ENCODE measurements at regions not wholly inside any gene's neighbourhood (a gene's known extent, or its start where the extent isn't known, plus 50 kb on each side); places are given as distances from the start of the nearest gene placed in this dataset.
"Not testable (repeated sequence)": the region's sequence is repeated elsewhere in the genome, so short reads cannot be mapped to it uniquely, and the experiment has no call there.

DNA sequence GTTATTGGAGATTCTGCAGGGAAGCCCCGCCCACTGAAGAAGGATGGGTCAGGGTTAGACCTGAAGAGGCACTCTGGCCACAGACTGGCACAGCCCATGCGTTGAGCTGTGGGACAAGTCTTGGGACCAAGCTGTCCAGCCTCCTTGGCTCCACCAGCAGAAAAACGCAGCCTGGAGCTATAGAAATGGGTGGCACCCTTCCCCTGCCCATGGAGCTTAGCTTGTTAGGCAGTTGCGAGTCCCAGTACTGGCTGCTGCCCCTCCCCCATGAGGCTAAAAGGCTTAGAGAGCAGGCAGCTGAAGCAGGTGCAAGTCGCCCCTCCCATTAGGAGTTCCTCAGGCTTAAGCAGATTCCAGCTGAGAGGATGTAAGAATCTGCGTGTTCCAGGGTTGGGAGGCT lies 1124.0 kb upstream of the TMEM132C start:
- DNase-seq, result no peak

DNA sequence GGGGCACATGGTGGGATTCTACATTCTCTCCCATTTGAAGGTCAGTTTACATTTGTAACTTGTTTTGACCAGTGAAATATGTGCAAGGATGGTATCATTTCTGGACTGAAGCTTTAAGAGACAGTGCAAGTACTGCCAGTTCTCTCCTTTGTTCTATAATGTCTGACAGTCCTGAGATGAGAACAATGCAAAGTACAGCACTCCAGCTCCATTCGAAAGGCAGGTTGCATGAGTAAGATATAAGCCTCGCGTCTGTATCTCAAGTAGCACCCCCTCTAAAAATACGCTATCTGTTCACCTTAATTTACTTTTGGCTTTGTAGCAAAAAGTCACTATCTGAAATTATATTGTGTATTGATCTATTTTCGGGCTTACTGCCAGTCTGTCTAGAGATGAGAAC lies 1122.2 kb upstream of the TMEM132C start:
- DNase-seq, result no peak

- DNase-seq, result no peak
Measured at GRCh38 chr12:127145241-127145928, 1121.6 kb upstream of the TMEM132C start.

DNA sequence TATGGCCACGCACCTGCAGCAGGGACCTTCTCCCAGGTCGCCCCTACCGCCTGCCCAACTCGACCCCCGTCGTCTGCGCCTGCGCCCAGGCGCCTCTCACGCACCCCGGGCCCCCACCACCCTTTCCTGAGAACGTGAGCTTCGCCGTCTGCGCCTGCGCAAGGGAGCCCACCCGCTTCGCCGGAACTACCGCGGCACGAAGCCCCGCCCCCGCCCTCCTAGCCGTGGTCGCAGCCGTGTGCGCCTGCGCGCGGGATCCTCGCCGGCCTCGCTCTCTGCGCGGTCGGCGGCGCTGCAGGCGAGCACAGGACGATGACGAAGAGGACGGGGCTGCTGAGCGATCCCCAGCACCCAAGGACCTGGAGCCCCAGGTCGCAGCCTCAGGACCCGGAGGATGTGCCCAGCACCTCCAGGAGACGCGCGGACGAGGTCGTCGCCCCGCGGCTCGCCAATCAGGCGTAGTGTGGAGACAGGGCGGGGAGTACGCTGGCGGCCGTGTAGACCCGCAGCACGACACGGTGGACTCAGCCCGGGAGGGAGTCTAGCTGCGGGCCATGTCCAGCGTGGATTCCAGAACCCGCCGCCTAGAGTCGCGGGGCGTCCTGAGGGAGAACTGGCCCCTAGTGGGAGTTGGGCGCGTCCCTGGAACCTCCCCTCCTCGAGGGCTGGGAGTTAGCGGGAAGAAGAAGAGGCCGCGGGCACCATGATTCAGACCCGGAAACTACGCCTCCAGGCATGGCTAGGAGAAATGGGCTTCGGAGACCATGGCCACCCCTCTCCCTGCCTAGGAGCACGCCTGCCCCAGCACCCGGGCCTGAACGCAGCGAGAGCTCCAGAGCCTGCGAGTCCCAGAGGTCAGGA lies 1120.8 kb upstream of the TMEM132C start:
- DNase-seq, result peak in 56 of 58 donors; percentile 13 to 85 (median 65)

- DNase-seq, result no peak
Measured at GRCh38 chr12:127146991-127147718, 1119.8 kb upstream of the TMEM132C start.

DNA sequence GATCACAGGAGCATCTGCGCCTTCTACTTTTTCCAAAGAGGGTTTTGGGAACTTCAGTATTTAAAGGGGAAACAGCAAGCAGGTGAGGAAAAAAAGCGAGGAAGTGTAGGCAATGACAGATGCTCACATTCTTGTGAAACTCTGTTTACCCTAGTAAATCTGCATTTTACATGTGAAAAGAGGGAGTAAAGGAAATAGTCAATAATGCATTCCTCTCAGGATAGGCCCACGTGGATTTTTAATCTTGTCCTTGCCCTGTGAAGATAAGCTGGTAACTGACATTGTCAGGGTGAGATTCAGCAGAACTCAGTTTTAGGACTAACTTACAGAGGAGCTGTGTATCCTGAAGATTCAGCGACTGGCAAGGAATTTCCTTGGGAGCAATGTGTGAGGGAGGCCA lies 1119.2 kb upstream of the TMEM132C start:
- no peak for DNase-seq

DNA sequence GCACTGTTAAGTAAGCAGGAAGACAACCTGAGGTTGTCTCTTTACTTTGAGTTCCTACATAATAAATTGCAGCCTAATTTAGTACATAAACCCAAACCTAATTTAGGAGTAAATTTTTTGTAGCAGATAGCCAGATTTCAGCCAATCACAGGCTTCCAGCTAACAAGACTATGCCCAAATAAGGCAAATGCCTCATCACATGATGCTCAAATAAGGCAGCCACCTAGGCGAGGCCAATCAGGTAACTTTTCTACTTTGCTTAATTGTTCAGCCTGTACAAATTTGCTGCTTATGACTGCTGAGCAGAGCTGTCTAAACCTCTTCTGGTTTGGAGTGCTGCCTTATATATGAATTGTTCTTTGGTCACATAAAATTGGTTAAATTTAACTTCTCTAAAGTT lies 1118.7 kb upstream of the TMEM132C start:
- no peak for DNase-seq

DNA sequence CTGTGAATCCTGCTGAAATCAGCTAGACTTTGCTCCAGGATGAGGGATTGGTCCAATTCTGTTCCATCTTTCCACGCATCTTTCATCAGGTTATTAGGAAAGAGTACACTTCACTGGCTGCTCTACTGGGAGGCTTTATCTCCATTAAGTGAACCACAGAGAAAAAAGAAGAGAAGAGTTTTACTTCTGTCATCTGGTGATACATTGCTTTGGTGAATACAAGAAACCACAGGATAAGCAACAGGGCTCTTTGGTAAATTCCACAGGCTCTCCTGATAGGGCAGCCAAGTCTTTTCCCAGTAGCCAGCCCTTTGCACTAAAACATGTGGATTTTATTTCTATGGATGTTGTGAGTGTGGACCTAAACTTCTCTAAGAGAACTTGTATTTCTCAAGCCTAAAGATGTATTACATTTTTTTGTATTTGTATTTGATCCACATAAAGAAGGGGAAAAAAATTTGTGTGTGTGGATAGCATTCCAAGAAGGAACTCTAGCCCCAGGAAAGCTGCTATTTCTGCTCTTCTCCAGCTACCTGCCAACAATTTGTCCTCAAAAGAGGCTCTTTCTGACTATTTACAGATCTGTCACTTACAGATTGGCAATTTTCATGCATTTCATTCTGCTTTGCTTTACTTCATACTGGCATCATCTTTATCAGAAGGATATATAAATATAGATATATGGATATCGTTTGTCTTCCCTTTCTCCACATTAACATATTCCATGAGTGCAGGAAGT lies 1117.6 kb upstream of the TMEM132C start:
- DNase-seq, result no peak

DNA sequence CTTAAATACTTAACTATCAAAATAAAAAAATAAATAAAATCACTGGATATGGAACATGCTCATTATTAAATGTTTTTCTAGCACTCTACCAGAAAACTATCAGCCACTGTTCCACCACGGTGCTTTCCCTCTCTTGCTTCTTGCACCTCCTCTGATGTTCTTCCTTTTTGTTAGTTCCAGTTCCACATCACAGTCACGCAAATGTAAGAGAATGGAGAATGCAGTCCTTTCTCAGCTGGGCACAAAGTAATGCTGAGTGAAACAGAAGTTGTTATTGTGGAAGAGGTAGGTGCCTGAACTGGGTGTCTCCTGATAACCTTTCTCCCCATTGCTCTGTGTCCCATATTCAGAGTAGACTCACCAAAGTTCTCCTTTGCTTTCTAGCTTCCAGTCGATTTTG lies 1116.9 kb upstream of the TMEM132C start:
- DNase-seq, result peak in 1 of 58 donors; percentile 7

- DNase-seq, result no peak
Measured at GRCh38 chr12:127150479-127150878, 1116.5 kb upstream of the TMEM132C start.

DNA sequence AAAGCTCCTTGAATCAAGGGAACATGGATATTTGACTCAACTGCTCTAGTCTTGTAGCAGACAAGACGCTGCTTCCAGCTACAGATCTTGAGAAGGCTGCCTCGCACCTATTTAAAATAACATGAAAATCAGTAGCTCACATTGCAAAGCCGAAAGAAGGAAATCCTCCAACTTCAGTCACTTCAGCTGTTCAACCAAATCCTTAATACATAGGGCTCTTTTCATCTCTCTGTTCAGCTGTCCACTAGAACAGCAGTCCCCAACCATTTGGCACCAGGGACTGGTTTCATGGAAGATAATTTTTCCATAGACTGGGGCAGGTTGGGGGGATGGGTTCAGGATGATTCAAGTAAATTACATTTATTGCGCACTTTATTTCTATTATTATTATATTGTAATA lies 1116.0 kb upstream of the TMEM132C start:
- DNase-seq, result no peak

DNA sequence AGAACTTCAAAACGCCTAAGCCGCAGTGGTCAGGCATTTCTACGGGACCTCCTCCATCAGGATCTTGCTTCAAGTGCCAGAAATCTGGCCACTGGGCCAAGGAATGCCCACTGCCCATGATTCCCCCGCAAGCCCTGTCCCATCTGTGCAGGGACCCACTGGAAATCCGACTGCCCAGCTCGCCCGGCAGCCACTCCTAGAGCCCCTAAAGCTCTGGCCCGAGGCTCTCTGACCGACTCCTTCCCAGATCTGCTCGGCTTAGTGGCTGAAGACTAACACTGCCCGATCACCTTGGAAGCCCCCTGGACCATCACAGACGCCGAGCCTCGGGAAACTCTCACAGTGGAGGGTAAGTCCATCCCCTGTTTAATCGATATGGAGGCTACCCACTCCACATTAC lies 1113.0 kb upstream of the TMEM132C start:
- DNase-seq, result no peak

- DNase-seq, result not testable (repeated sequence)
Measured at GRCh38 chr12:127154830-127155229, 1112.1 kb upstream of the TMEM132C start.

GRCh38 chr12:127155935-127156619 lies 1110.9 kb upstream of the TMEM132C start:
- not testable (repeated sequence) for DNase-seq

DNA sequence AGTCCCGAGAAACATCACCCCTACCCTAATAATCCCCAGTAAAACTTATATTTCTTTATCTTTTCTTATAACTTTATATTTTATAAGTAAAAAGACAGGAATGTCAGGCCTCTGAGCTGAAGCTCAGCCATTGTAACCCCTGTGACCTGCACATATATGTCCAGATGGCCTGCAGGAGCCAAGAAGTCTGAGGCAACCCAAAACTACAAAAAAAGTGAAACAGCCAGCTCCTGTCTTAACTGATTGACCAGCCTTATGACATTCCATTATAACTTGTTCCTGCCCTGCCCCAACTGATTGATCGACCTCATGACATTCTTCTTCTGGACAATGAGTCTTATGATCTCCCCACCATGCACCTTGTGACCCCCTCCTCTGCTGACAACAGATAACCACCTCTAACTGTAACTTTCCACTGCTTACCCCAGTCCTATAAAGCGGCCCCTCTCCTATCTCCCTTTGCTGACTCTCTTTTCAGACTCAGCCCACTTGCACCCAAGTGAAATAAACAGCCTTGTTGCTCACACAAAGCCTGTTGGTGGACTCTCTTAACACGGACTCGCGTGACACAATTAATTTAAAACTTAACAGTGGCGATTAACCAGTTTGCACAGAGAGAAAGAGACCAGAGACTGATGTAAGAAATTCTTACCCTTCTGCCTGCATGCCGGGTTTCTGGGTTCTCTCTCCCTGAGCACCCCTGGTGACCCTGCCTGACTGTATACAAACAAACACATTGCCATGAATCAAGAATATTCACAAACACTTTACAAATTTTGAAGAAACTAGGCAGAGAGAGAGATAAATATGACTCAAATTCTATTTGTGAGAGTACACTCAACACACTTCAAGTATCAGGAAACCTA lies 1109.2 kb upstream of the TMEM132C start:
- not testable (repeated sequence) for DNase-seq

- DNase-seq, result no peak
Measured at GRCh38 chr12:127158385-127159061, 1108.4 kb upstream of the TMEM132C start.

DNA sequence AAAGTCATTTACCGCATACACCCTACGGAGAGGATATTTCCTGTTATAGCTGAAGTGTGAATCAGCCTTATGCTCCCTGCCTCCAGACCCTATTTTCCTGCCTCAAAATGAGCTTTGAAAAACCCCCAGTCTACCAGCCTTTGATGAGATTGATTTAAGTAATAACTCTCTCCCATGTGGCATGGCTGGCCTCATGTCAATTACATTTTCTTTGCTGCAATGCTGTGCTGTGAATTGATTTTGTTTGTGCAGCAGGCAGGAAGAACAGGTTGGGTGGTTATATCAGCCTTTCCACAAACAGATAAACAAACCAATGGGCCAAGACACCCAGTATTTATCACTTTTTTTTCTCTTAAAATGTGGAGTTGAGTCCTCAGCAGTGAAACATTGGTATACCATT lies 1105.5 kb upstream of the TMEM132C start:
- no peak for DNase-seq

DNA sequence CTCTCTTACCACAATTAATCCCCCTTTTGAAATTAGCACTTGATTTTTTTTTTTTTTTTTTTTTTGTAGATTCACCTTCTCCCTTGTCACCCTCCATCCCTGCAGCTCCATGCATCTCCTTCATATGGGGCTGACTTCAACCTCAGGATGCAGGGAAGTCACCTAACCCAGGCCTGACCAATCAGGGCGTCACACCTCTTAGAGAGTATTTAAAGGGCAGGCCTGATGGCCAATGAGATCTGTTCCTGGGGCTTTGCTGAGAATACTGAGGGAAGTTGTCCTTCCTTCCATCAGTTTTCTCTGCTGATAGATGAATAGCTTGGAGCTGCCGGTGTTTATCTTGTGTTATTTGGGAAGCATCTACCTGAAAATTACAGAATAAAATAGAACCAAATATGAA lies 1104.7 kb upstream of the TMEM132C start:
- peak in 1 of 58 donors; percentile 3 for DNase-seq

GRCh38 chr12:127162902-127163301 lies 1104.1 kb upstream of the TMEM132C start:
- no peak for DNase-seq
